SK-N-SH treated with all-trans-retinoic acid at 6 μM for 48 hours (cell line): ENCODE measurements at regions not wholly inside any gene's neighbourhood (a gene's known extent, or its start where the extent isn't known, plus 50 kb on each side); places are given as distances from the start of the nearest gene placed in this dataset.

Experiments used
- ATAC-seq: fragments of 200-7000 bp; cut with Tn5 transposase; 3 replicates; pipeline ENCODE4 v1.9.1; 2020; ENCODE audit warnings: mild to moderate bottlenecking, moderate library complexity
- ARNTL ChIP-seq: fragments of 450-650 bp; formaldehyde crosslinking; IDR thresholded peaks from 2 replicates; pipeline ENCODE4 v1.5.0; 2020; ENCODE audit warnings: low read depth, mild to moderate bottlenecking, moderate library complexity, borderline replicate concordance
- BACH2 ChIP-seq: fragments of 250-450 bp; sonication (Bioruptor Pico); IDR thresholded peaks from 2 replicates; pipeline ENCODE4 v1.9.0; 2021; ENCODE audit warnings: mild to moderate bottlenecking, borderline replicate concordance
- CSDC2 ChIP-seq: fragments of 250-450 bp; sonication (Bioruptor Pico); IDR thresholded peaks from 2 replicates; pipeline ENCODE4 v1.5.0; 2020; ENCODE audit warnings: mild to moderate bottlenecking, moderate library complexity
- CSRNP3 ChIP-seq: fragments of 250-450 bp; sonication (Bioruptor Pico); IDR thresholded peaks from 2 replicates; pipeline ENCODE4 v1.5.1; 2021; ENCODE audit warnings: mild to moderate bottlenecking, moderate library complexity
- GLIS3 ChIP-seq: fragments of 250-450 bp; sonication (Bioruptor Pico); IDR thresholded peaks from 2 replicates; pipeline ENCODE4 v1.5.0; 2020; ENCODE audit warnings: mild to moderate bottlenecking, moderate library complexity
- ISL1 ChIP-seq: fragments of 250-450 bp; sonication (Bioruptor Pico); IDR thresholded peaks from 2 replicates; pipeline ENCODE4 v2.1.2; 2022; ENCODE audit warnings: mild to moderate bottlenecking, moderate library complexity
- PPARA ChIP-seq: fragments of 250-450 bp; sonication (Bioruptor Pico); IDR thresholded peaks from 2 replicates; pipeline ENCODE4 v1.5.0; 2020; ENCODE audit warnings: mild to moderate bottlenecking, borderline replicate concordance
- RARB ChIP-seq: fragments of 250-450 bp; sonication (Bioruptor Pico); IDR thresholded peaks from 2 replicates; pipeline ENCODE4 v1.8.0; 2021; ENCODE audit warnings: mild to moderate bottlenecking, moderate library complexity
- SNAI2 ChIP-seq: fragments of 250-450 bp; sonication (Bioruptor Pico); IDR thresholded peaks from 2 replicates; pipeline ENCODE4 v1.5.0; 2020; ENCODE audit warnings: mild to moderate bottlenecking, moderate library complexity
- TCF4 ChIP-seq: fragments of 250-450 bp; sonication (Bioruptor Pico); IDR thresholded peaks from 2 replicates; pipeline ENCODE4 v1.8.0; 2021; ENCODE audit warnings: mild to moderate bottlenecking, moderate library complexity, borderline replicate concordance
- TOX ChIP-seq: fragments of 250-450 bp; sonication (Bioruptor Pico); IDR thresholded peaks from 2 replicates; pipeline ENCODE4 v1.8.0; 2021; ENCODE audit warnings: mild to moderate bottlenecking, moderate library complexity, borderline replicate concordance
- TSHZ2 ChIP-seq: fragments of 250-450 bp; sonication (Bioruptor Pico); IDR thresholded peaks from 2 replicates; pipeline ENCODE4 v1.5.0; 2020; ENCODE audit warnings: mild to moderate bottlenecking, moderate library complexity
- ZC3H10 ChIP-seq: fragments of 250-450 bp; sonication (Bioruptor Pico); IDR thresholded peaks from 2 replicates; pipeline ENCODE4 v1.5.1; 2021; ENCODE audit warnings: mild to moderate bottlenecking, moderate library complexity
- ZFP30 ChIP-seq: fragments of 450-650 bp; formaldehyde crosslinking; IDR thresholded peaks from 2 replicates; pipeline ENCODE4 v1.5.0; 2022; ENCODE audit warnings: mild to moderate bottlenecking, moderate library complexity
- ZNF565 ChIP-seq: fragments of 450-650 bp; formaldehyde crosslinking; conservative IDR thresholded peaks from 2 replicates; pipeline ENCODE4 v1.5.0; 2020; ENCODE audit warnings: low read depth, mild to moderate bottlenecking, moderate library complexity
- ZNF70 ChIP-seq: fragments of 450-650 bp; formaldehyde crosslinking; IDR thresholded peaks from 2 replicates; pipeline ENCODE4 v1.5.0; 2020; ENCODE audit warnings: mild to moderate bottlenecking, moderate library complexity
- ZNF8 ChIP-seq: fragments of 450-650 bp; formaldehyde crosslinking; IDR thresholded peaks from 2 replicates; pipeline ENCODE4 v1.5.0; 2020; ENCODE audit warnings: mild to moderate bottlenecking, moderate library complexity
- TF ChIP-seq, protein P1 (sequence below): fragments of 250-450 bp; sonication (Bioruptor Pico); IDR thresholded peaks from 2 replicates; pipeline ENCODE4 v1.5.1; 2020; ENCODE audit warnings: low read depth, mild to moderate bottlenecking, moderate library complexity
- TF ChIP-seq, protein P2 (sequence below): fragments of 250-450 bp; sonication (Bioruptor Pico); IDR thresholded peaks from 2 replicates; pipeline ENCODE4 v1.8.0; 2020; ENCODE audit warnings: mild to moderate bottlenecking, moderate library complexity, borderline replicate concordance
- TF ChIP-seq, protein P3 (sequence below): fragments of 250-450 bp; sonication (Bioruptor Pico); IDR thresholded peaks from 2 replicates; pipeline ENCODE4 v1.8.0; 2021; ENCODE audit warnings: low read depth, mild to moderate bottlenecking, moderate library complexity, borderline replicate concordance

GRCh38 chr3:127043041-127043641, 60.2 kb downstream of the PLXNA1 start:
- ATAC-seq = 0 out of 3 replicates have a peak, but pooled peaks have one; percentile 13

DNA sequence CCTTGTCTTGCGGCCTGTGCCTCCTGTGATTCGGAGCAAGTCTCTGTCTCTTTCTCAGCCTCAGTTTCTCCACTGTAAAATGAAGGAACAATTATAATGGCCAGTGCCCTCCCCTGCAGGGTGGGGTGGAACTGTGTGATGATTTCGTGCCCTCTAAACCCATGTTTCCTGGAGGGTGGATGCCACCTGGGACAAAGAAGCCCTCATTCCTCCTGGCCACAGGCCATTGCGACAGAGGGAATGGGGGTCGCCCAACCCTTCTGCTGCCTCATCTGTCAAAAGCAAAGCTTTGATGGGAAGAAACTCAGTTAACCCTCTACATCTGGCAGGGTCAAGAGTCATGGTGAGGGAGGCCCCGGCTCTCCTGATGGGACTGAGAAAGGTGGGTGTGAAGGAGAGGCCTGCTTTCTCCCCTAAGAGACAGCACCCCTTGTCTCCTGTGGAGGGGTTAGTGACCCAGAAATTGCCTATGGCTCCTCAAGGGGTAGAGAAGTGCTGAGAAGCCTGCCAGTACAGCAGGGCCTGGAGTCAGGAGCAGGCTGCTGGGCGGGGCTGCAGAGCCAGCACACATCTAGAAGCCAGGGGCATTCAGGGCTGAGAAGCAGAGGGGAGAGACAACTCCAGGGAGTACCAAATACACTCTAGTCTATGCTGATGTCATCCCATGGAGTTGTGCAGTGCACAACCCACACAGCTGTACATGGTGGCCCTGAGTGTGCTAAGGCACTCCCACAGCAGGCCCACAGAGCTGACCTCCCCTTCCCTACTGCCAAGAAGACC, 61.0 kb downstream of the PLXNA1 start:
- TF ChIP-seq ZNF70 (CRISPR knock-in tag) (no peak), CSDC2 (no peak), TSHZ2 (CRISPR knock-in tag) (no peak), PPARA (CRISPR knock-in tag) (no peak), BACH2 (CRISPR knock-in tag) (no peak), ZFP30 (CRISPR knock-in tag) (no peak), ZC3H10 (CRISPR knock-in tag) (no peak), ISL1 (CRISPR knock-in tag) (no peak), SNAI2 (CRISPR knock-in tag) (no peak), RARB (CRISPR knock-in tag) (no peak), ARNTL (CRISPR knock-in tag) (no peak), TOX (CRISPR knock-in tag) (no peak), GLIS3 (no peak)
- TF ChIP-seq, protein P1, sequence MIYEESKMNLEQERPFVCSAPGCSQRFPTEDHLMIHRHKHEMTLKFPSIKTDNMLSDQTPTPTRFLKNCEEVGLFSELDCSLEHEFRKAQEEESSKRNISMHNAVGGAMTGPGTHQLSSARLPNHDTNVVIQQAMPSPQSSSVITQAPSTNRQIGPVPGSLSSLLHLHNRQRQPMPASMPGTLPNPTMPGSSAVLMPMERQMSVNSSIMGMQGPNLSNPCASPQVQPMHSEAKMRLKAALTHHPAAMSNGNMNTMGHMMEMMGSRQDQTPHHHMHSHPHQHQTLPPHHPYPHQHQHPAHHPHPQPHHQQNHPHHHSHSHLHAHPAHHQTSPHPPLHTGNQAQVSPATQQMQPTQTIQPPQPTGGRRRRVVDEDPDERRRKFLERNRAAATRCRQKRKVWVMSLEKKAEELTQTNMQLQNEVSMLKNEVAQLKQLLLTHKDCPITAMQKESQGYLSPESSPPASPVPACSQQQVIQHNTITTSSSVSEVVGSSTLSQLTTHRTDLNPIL = no peak
- 0 out of 3 replicates have a peak, but pooled peaks have one; percentile 7 for ATAC-seq

More at GRCh38 chr3:127043041-127043641, 60.2 kb downstream of the PLXNA1 start:
- TF ChIP-seq ISL1 (CRISPR knock-in tag) = no peak
- TF ChIP-seq SNAI2 (CRISPR knock-in tag) = no peak
- TF ChIP-seq ZNF8 (CRISPR knock-in tag) = no peak
- no peak for TF ChIP-seq GLIS3
- TF ChIP-seq ARNTL (CRISPR knock-in tag) = no peak
- TF ChIP-seq CSDC2 = no peak
- TF ChIP-seq, protein P2, sequence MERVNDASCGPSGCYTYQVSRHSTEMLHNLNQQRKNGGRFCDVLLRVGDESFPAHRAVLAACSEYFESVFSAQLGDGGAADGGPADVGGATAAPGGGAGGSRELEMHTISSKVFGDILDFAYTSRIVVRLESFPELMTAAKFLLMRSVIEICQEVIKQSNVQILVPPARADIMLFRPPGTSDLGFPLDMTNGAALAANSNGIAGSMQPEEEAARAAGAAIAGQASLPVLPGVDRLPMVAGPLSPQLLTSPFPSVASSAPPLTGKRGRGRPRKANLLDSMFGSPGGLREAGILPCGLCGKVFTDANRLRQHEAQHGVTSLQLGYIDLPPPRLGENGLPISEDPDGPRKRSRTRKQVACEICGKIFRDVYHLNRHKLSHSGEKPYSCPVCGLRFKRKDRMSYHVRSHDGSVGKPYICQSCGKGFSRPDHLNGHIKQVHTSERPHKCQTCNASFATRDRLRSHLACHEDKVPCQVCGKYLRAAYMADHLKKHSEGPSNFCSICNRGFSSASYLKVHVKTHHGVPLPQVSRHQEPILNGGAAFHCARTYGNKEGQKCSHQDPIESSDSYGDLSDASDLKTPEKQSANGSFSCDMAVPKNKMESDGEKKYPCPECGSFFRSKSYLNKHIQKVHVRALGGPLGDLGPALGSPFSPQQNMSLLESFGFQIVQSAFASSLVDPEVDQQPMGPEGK (CRISPR knock-in tag) = no peak
- TF ChIP-seq RARB (CRISPR knock-in tag) = no peak
- TF ChIP-seq ZC3H10 (CRISPR knock-in tag) = no peak
- TF ChIP-seq TCF4 = no peak
- TF ChIP-seq TOX (CRISPR knock-in tag) = no peak
- TF ChIP-seq ZFP30 (CRISPR knock-in tag) = no peak
- TF ChIP-seq CSRNP3 (CRISPR knock-in tag) = no peak
- no peak for TF ChIP-seq BACH2 (CRISPR knock-in tag)
- no peak for TF ChIP-seq ZNF565 (CRISPR knock-in tag)
- TF ChIP-seq, protein P1 = no peak

DNA sequence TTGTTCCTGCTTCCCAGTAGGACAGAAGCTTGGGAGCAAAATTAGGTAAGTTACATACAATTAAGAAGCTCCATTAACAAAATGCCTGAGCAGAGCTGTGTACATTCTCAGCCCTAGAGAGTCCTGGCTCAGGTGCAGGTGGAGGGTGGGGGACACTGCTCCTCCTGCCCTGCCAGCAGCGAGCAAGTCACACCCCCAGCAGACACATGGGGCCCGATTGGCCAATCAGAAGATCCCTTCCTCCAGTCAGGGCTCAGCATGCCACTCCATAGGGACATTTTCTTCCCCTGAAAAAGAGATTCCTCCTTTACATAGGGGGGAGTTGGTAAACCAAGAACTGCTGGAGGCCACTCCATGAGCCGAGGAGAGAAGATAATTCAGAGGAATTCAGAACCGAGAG, 62.1 kb downstream of the PLXNA1 start:
- ATAC-seq = peak; percentile 82
- TF ChIP-seq GLIS3 (no peak), ZC3H10 (CRISPR knock-in tag) (no peak), TOX (CRISPR knock-in tag) (no peak), BACH2 (CRISPR knock-in tag) (no peak), ZNF8 (CRISPR knock-in tag) (no peak), TCF4 (no peak), PPARA (CRISPR knock-in tag) (no peak)
- TF ChIP-seq, protein P3, sequence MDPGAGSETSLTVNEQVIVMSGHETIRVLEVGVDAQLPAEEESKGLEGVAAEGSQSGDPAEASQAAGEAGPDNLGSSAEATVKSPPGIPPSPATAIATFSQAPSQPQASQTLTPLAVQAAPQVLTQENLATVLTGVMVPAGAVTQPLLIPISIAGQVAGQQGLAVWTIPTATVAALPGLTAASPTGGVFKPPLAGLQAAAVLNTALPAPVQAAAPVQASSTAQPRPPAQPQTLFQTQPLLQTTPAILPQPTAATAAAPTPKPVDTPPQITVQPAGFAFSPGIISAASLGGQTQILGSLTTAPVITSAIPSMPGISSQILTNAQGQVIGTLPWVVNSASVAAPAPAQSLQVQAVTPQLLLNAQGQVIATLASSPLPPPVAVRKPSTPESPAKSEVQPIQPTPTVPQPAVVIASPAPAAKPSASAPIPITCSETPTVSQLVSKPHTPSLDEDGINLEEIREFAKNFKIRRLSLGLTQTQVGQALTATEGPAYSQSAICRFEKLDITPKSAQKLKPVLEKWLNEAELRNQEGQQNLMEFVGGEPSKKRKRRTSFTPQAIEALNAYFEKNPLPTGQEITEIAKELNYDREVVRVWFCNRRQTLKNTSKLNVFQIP (CRISPR knock-in tag) = no peak
- TF ChIP-seq, protein P1 = no peak
